DND-41 (cell line): ENCODE measurements at regions not wholly inside any gene's neighbourhood (a gene's known extent, or its start where the extent isn't known, plus 50 kb on each side); places are given as distances from the start of the nearest gene placed in this dataset.
"Not testable (repeated sequence)": the region's sequence is repeated elsewhere in the genome, so short reads cannot be mapped to it uniquely, and the experiment has no call there.

Source experiments
- EZH2 ChIP-seq: IDR thresholded peaks from 3 replicates; pipeline ENCODE4 v1.6.1; 2012; ENCODE audit warnings: borderline replicate concordance, low read depth, mild to moderate bottlenecking, moderate library complexity, low read length, inconsistent platforms; ENCODE audit not compliant: severe bottlenecking
- TF ChIP-seq, protein P1 (sequence below): IDR thresholded peaks from 2 replicates; pipeline ENCODE4 v1.5.1; 2012; ENCODE audit warnings: borderline replicate concordance, low read length, moderate library complexity, mild to moderate bottlenecking; ENCODE audit not compliant: poor library complexity, severe bottlenecking; ENCODE audit errors: extremely low read depth

- TF ChIP-seq, protein P1, sequence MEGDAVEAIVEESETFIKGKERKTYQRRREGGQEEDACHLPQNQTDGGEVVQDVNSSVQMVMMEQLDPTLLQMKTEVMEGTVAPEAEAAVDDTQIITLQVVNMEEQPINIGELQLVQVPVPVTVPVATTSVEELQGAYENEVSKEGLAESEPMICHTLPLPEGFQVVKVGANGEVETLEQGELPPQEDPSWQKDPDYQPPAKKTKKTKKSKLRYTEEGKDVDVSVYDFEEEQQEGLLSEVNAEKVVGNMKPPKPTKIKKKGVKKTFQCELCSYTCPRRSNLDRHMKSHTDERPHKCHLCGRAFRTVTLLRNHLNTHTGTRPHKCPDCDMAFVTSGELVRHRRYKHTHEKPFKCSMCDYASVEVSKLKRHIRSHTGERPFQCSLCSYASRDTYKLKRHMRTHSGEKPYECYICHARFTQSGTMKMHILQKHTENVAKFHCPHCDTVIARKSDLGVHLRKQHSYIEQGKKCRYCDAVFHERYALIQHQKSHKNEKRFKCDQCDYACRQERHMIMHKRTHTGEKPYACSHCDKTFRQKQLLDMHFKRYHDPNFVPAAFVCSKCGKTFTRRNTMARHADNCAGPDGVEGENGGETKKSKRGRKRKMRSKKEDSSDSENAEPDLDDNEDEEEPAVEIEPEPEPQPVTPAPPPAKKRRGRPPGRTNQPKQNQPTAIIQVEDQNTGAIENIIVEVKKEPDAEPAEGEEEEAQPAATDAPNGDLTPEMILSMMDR = not testable (repeated sequence)
- TF ChIP-seq EZH2 = not testable (repeated sequence)
Measured at GRCh38 chr14:19267636-19268035, 166.5 kb downstream of the POTEG start.
